DMS53 treated with DMSO at 0.1 percent for 48 hours (cell line): ENCODE measurements at regions not wholly inside any gene's neighbourhood (a gene's known extent, or its start where the extent isn't known, plus 50 kb on each side); places are given as distances from the start of the nearest gene placed in this dataset.
"Not testable (repeated sequence)": the region's sequence is repeated elsewhere in the genome, so short reads cannot be mapped to it uniquely, and the experiment has no call there.

Source experiments
- DNase-seq: peaks from one replicate; lab custom pipeline; 2025; ENCODE audit not compliant: unreplicated experiment; lab: John Stamatoyannopoulos, UW

- DNase-seq: no peak
These were observed 204.1 kb downstream of the NDUFA10 start for GRCh38 chr2:239820836-239821693.

- DNase-seq: no peak
These were observed 205.1 kb downstream of the NDUFA10 start for GRCh38 chr2:239819974-239820555.

- no peak for DNase-seq
These were observed 205.8 kb downstream of the NDUFA10 start for GRCh38 chr2:239819091-239819973.

- no peak for DNase-seq
These were observed 206.6 kb downstream of the NDUFA10 start for GRCh38 chr2:239818531-239819011.

- no peak for DNase-seq
These were observed 207.1 kb downstream of the NDUFA10 start for GRCh38 chr2:239818086-239818485.

DNA sequence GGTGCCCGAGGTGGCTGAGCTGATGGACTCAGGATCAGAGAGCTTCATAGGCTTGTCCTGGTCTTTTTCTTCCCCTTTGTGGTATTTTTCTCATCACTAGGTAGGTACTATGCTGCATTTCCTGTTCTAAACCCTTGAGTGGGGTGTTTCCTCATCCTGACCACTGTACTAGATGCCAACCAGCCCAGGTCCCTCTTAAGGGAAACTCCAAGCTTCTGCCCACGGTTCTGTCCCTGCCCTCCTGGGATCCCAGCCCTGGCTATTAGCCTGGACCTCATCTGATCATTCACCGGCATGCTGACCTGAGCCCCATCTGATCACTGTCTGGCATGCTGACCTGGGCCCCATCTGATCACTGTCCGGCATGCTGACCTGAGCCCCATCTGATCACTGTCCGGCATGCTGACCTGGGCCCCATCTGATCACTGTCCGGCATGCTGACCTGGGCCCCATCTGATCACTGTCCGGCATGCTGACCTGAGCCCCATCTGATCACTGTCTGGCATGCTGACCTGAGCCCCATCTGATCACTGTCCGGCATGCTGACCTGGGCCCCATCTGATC lies 207.6 kb downstream of the NDUFA10 start:
- not testable (repeated sequence) for DNase-seq

GRCh38 chr2:239816576-239817467 lies 208.3 kb downstream of the NDUFA10 start:
- DNase-seq: no peak

- no peak for DNase-seq
These were observed 209.5 kb downstream of the NDUFA10 start for GRCh38 chr2:239815671-239816070.

- DNase-seq: no peak
These were observed 210.1 kb downstream of the NDUFA10 start for GRCh38 chr2:239814861-239815601.

- no peak for DNase-seq
These were observed 210.9 kb downstream of the NDUFA10 start for GRCh38 chr2:239814116-239814860.

GRCh38 chr2:239813261-239814115 lies 211.7 kb downstream of the NDUFA10 start:
- DNase-seq: no peak

DNA sequence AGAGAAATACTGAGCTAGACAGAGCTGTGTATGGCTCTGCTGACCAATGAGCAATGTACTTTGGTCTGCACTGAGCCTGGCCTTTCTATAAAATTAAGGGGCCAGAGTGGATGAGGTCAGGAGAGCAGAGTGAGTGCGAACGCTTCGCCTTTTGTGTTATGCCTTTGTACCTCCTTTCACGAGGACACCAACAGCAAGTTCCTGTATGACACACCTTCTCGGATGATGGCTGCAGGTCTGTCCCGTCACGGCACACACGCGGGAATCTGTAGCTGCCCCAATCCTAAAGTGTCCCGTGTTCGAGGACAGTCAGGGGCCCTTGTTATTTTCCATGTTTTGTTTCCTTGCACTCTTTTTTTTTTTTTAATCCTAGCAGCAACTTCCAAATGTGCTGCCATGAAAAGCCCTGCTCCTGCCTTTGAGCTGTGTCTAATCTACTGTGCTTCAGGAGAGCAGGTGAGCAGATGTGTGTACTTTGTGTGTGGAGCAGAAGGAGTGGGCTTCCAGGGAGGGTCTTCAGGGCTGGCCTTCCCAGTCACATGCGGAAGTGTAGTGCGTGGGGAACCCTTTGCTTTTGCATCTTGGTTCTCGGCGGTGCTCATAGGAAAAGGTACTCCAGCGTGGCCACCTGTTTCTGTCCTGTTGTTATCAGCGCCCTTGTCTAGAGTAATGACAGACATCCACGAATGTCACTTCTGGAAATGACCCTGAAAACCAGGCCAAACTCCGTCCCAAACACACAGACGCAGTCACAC lies 213.2 kb downstream of the NDUFA10 start:
- DNase-seq: no peak

DNA sequence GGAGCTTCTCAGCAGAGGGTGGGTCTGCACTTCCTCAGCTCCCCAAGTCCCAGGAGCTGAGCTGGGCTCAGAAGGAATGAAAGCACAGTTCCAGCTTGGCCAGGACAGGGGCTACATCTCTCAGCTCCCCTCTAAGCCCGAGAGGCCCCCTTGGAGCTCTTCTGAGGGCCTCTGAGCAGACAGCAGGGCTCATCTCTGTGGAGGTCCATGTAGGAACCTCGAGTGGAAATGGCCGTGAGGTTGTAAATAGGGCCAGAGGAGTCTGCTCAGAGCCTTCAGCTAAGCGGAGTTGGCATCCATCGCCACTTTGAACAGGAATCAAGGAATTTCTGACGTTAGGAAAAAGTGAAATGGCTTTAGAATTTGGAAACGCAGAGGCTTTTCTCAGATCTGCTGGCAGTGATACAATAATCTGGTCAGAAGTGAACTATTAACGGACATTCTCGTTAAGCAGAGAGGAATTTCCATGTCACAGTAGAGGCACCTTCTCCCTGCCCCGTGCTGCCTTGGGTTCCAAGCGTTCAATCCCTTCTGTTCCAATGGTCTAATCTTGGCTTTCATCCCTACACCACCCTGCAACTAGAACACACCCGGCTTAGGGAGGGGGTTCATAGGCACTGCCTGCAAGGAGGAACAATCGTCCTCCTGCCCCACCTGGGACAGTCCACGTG lies 213.9 kb downstream of the NDUFA10 start:
- no peak for DNase-seq

- no peak for DNase-seq
These were observed 215.8 kb downstream of the NDUFA10 start for GRCh38 chr2:239809391-239809790.

DNA sequence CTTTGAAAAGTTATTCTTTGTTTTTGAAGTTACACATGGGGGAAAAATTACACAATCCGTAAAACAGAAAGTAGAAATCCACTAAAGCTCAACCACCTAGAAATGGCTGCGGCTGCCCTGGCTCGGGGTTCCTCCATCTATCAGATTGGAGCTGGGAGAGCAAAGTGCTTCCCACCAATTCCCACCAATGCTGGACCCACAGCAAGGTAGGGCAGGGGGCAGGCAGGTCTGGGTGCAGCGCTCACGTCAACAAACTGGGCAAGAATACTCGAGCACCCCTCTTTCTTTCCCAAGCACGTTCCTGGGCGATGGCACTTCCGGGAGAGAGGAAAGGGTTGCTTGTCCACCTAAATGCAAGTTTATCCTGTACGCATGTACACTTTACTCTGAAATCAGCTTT lies 217.6 kb downstream of the NDUFA10 start:
- no peak for DNase-seq

- no peak for DNase-seq
These were observed 218.2 kb downstream of the NDUFA10 start for GRCh38 chr2:239806758-239807434.
